NCI-H187 treated with DMSO at 0.1 percent for 48 hours (cell line): ENCODE measurements at regions not wholly inside any gene's neighbourhood (a gene's known extent, or its start where the extent isn't known, plus 50 kb on each side); places are given as distances from the start of the nearest gene placed in this dataset.
"Not testable (repeated sequence)": the region's sequence is repeated elsewhere in the genome, so short reads cannot be mapped to it uniquely, and the experiment has no call there.

Experiments
- DNase-seq: peaks from one replicate; lab custom pipeline; 2025; lab: John Stamatoyannopoulos, UW

GRCh38 chr1:213324859-213325258, 273.8 kb downstream of the RPS6KC1 start:
- DNase-seq = no peak

- no peak for DNase-seq
These were observed 274.4 kb downstream of the RPS6KC1 start for GRCh38 chr1:213325482-213325881.

- no peak for DNase-seq
These were observed 275.4 kb downstream of the RPS6KC1 start for GRCh38 chr1:213326281-213327016.

- DNase-seq = no peak
These were observed 276.1 kb downstream of the RPS6KC1 start for GRCh38 chr1:213327017-213327667.

- no peak for DNase-seq
These were observed 278.5 kb downstream of the RPS6KC1 start for GRCh38 chr1:213329406-213330008.

GRCh38 chr1:213330281-213330680, 279.2 kb downstream of the RPS6KC1 start:
- DNase-seq = no peak

- DNase-seq = no peak
These were observed 280.7 kb downstream of the RPS6KC1 start for GRCh38 chr1:213331631-213332175.

DNA sequence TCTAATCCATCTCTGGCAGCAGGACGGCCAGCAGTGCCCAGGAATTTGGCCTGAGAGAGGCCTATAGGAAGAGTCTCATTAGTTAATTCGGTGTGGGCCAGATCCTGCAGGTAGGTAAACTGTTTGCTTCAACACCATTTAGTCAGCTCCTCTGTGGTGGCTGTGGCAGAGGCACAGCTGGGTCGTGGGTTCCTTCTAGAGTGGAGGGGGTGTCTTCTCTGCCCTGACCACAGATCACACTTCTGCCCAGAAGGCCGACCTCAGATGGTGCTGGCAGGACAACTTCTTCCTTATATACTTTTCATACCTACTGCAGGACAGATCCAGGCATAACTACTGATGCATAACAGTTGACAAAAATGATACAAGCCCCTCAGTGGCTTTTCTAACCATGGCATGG, 281.4 kb downstream of the RPS6KC1 start:
- no peak for DNase-seq

DNA sequence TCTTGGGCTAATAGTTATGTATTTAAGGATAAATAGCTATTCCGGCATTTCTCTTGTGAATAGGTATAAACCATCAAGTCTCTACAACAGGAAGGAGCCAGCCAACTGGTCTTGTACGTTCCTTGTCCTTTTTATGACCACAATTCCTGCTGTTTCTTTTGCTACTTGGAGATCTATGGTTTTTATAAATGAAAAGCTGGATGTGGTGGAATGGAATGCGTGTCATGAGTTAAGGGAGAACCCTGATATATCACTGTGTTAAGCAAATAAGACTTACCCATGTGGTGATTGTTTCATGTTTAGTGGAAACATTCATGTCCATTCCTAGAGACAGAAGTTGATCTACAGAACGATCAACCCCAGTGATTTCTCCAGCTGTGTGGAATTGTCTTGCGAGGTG, 282.1 kb downstream of the RPS6KC1 start:
- no peak for DNase-seq

DNA sequence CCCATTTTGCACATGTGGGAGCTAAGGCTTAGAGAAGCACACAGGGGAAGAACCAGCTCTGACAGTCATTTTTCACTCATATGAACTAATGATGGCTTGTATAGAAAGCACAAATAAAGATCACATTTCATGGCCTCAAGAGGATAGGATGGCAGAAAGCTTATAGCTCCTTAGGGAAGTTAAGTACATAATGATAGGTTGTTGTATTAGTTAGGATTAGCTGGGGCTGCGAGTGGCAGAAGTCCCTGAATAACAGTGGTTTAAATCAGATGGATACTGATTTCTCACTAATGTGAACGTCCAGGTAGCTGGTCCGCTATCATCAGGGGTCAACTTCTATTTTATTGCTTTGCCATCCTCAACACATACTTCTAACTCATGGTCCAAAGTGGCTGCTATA, 284.0 kb downstream of the RPS6KC1 start:
- no peak for DNase-seq

- DNase-seq = no peak
These were observed 286.1 kb downstream of the RPS6KC1 start for GRCh38 chr1:213337025-213337678.

GRCh38 chr1:213340593-213340992, 289.6 kb downstream of the RPS6KC1 start:
- no peak for DNase-seq

DNA sequence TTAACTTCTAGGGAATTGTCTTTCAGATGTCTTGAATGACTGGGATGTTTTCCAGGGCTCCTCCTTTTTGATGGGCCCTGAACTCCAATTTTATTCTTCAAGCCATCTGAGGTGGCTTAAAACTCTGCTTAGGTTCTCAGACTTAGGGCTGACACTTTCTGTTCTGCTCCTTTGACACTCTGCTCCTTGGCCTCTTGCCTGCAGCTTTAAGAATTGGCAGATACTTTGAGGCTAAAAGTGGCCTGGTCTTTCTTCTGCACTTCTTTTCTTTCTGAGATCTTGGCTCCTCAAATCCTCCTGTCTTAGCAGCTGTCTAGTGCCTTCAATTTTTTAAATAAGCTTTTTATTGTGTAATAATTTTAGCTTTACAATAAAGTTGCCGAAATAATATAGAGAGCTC, 294.6 kb downstream of the RPS6KC1 start:
- no peak for DNase-seq

DNA sequence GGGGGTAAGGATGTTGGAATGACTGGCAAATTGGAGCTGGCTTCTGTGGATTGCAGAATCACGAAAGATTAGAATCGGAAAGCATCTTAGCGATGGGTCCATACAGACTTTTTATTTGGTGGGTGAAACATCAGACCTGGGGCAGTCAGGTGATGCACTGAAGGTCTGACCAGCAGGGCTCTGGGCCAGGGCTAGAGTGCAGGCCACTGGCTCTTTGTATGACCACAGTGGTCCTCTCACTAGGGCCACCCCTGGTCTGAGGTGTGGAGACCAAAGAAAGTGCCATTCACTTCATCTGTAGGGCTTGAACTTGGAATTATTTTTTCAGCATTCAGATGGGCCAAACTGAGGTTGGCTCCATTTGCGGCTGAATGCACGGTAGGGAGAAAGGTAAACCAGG, 306.4 kb downstream of the RPS6KC1 start:
- DNase-seq = no peak

- DNase-seq = not testable (repeated sequence)
These were observed 307.3 kb downstream of the RPS6KC1 start for GRCh38 chr1:213358368-213358767.

DNA sequence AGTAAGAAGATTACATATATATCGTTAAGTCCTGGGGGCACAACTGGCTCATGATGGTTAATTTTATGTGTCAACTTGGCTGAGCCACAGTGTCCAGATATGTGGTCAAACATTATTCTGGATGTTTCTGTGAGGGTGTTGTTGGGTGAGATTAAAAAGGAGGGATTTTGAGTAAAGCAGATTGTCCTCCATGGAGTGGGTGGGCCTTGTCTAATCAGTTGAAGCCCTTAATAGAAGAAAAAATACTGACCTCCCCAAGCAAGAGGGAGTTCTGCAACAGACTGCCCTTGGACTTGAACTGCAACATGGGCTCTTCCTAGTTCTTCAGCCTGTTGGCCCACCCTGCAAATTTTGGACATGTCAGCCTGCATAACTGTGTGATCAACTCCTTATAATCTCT, 311.6 kb downstream of the RPS6KC1 start:
- no peak for DNase-seq

- no peak for DNase-seq
These were observed 315.2 kb downstream of the RPS6KC1 start for GRCh38 chr1:213366141-213366831.

DNA sequence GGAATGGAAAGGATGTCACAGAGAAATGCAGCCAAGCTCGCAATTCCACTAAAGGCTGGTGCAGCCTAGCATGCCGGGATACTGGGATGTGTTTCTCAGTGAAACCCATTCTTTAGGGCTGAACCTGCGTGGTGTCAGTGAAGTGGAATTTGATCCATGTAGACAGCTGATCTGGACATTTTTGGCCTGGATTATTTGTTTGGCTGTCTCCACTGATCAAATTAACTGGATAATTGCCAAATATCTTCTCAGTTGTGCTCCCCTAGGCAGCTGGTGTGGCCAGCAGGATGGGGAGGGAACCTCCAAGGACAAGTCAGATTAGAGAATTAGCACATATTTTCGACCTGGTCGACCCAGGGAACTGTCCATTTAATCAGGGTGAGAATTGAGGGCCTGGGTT, 318.4 kb downstream of the RPS6KC1 start:
- no peak for DNase-seq

GRCh38 chr1:213370523-213370922, 319.5 kb downstream of the RPS6KC1 start:
- DNase-seq = no peak

GRCh38 chr1:213371525-213371846, 320.4 kb downstream of the RPS6KC1 start:
- no peak for DNase-seq

- DNase-seq = no peak
These were observed 321.0 kb downstream of the RPS6KC1 start for GRCh38 chr1:213371847-213372619.
